Mucosa of rectum (tissue), 2 donors: ENCODE measurements at regions not wholly inside any gene's neighbourhood (a gene's known extent, or its start where the extent isn't known, plus 50 kb on each side); places are given as distances from the start of the nearest gene placed in this dataset.

Experiments used
- H3K27ac ChIP-seq, 2 donors: one replicate each; pipeline ENCODE4 v1.7.0; 2013; ENCODE audit warnings: inconsistent platforms in 2 of 2, low read depth in 2 of 2, low read length in 2 of 2
- H3K27me3 ChIP-seq, 2 donors: one replicate each; pipeline ENCODE4 v1.7.0; 2013; ENCODE audit warnings: low read length in 2 of 2; ENCODE audit not compliant: control insufficient read depth in 2 of 2, insufficient read depth in 2 of 2
- H3K36me3 ChIP-seq, 2 donors: one replicate each; pipeline ENCODE4 v1.7.0; 2013; ENCODE audit warnings: low read length in 2 of 2; ENCODE audit not compliant: control insufficient read depth in 2 of 2, insufficient read depth in 2 of 2
- H3K4me1 ChIP-seq, 2 donors: one replicate each; pipeline ENCODE4 v1.7.0; 2013; ENCODE audit warnings: low read length in 2 of 2, mild to moderate bottlenecking in 1 of 2; ENCODE audit not compliant: control insufficient read depth in 2 of 2, insufficient read depth in 2 of 2
- H3K4me3 ChIP-seq, 2 donors: one replicate each; pipeline ENCODE4 v1.7.0; 2013; ENCODE audit warnings: low read length in 2 of 2
- H3K9ac ChIP-seq, 2 donors: one replicate each; pipeline ENCODE4 v1.7.0; 2013; ENCODE audit warnings: low read length in 2 of 2, low read depth in 1 of 2, mild to moderate bottlenecking in 1 of 2
- H3K9me3 ChIP-seq, 2 donors: one replicate each; pipeline ENCODE4 v1.7.0; 2013; ENCODE audit warnings: low read length in 2 of 2; ENCODE audit not compliant: control insufficient read depth in 2 of 2
- donor health status: healthy.
- donor health status: Normal muscosa, but diverticular disease.

GRCh38 chr2:146608490-146608889 is 1236.3 kb upstream of the ACVR2A start:
- H3K27ac ChIP-seq, result no peak overlapping the region
- H3K27me3 ChIP-seq, result no peaks in the 10 kb centered on the region
- H3K36me3 ChIP-seq, result no peaks in the 10 kb centered on the region
- no peaks in the 10 kb centered on the region for H3K9me3 ChIP-seq
- no peaks in the 10 kb centered on the region for H3K4me1 ChIP-seq
- no peak overlapping the region for H3K9ac ChIP-seq
- H3K4me3 ChIP-seq, result no peak overlapping the region

- no peaks in the 10 kb centered on the region for H3K4me1 ChIP-seq
- no peaks in the 10 kb centered on the region for H3K36me3 ChIP-seq
- no peaks in the 10 kb centered on the region for H3K27me3 ChIP-seq
- H3K4me3 ChIP-seq, result no peak overlapping the region
- H3K9ac ChIP-seq, result no peak overlapping the region
- H3K9me3 ChIP-seq, result no peaks in the 10 kb centered on the region
- no peak overlapping the region for H3K27ac ChIP-seq
These were observed 1240.3 kb upstream of the ACVR2A start for GRCh38 chr2:146604521-146604920.

GRCh38 chr2:146602856-146603255 is 1242.0 kb upstream of the ACVR2A start:
- Histone ChIP-seq H3K4me3 (no peak overlapping the region), H3K9me3 (no peaks in the 10 kb centered on the region), H3K36me3 (no peaks in the 10 kb centered on the region), H3K27me3 (no peaks in the 10 kb centered on the region), H3K4me1 (no peaks in the 10 kb centered on the region), H3K9ac (no peak overlapping the region), H3K27ac (no peak overlapping the region)

GRCh38 chr2:146602383-146602782 is 1242.4 kb upstream of the ACVR2A start:
- no peaks in the 10 kb centered on the region for H3K27me3 ChIP-seq
- no peaks in the 10 kb centered on the region for H3K36me3 ChIP-seq
- H3K27ac ChIP-seq, result no peak overlapping the region
- no peaks in the 10 kb centered on the region for H3K4me1 ChIP-seq
- H3K9me3 ChIP-seq, result no peaks in the 10 kb centered on the region
- H3K9ac ChIP-seq, result no peak overlapping the region
- no peak overlapping the region for H3K4me3 ChIP-seq

GRCh38 chr2:146598791-146599190 is 1246.0 kb upstream of the ACVR2A start:
- Histone ChIP-seq H3K27me3 (no peaks in the 10 kb centered on the region), H3K4me1 (no peaks in the 10 kb centered on the region), H3K9ac (no peak overlapping the region), H3K4me3 (no peak overlapping the region), H3K27ac (no peak overlapping the region), H3K36me3 (no peaks in the 10 kb centered on the region), H3K9me3 (no peaks in the 10 kb centered on the region)

GRCh38 chr2:146597291-146597690 is 1247.5 kb upstream of the ACVR2A start:
- no peaks in the 10 kb centered on the region for H3K4me1 ChIP-seq
- no peak overlapping the region for H3K4me3 ChIP-seq
- H3K9ac ChIP-seq, result no peak overlapping the region
- no peak overlapping the region for H3K27ac ChIP-seq
- no peaks in the 10 kb centered on the region for H3K27me3 ChIP-seq
- no peaks in the 10 kb centered on the region for H3K36me3 ChIP-seq
- no peaks in the 10 kb centered on the region for H3K9me3 ChIP-seq

GRCh38 chr2:146591908-146592307 is 1252.9 kb upstream of the ACVR2A start:
- no peaks in the 10 kb centered on the region for H3K36me3 ChIP-seq

GRCh38 chr2:146587291-146587713 is 1257.5 kb upstream of the ACVR2A start:
- H3K27ac ChIP-seq, result no peak overlapping the region
- H3K4me1 ChIP-seq, result no peaks in the 10 kb centered on the region
- no peaks in the 10 kb centered on the region for H3K36me3 ChIP-seq
- no peak overlapping the region for H3K4me3 ChIP-seq
- no peak overlapping the region for H3K9ac ChIP-seq
- no peaks in the 10 kb centered on the region for H3K27me3 ChIP-seq
- no peaks in the 10 kb centered on the region for H3K9me3 ChIP-seq

More at GRCh38 chr2:146591908-146592307, 1252.9 kb upstream of the ACVR2A start:
- no peak overlapping the region for H3K4me3 ChIP-seq
- H3K27me3 ChIP-seq, result no peaks in the 10 kb centered on the region
- H3K27ac ChIP-seq, result no peak overlapping the region
- no peaks in the 10 kb centered on the region for H3K4me1 ChIP-seq
- H3K9ac ChIP-seq, result no peak overlapping the region
- H3K9me3 ChIP-seq, result no peaks in the 10 kb centered on the region

- no peaks in the 10 kb centered on the region for H3K36me3 ChIP-seq
- no peak overlapping the region for H3K27ac ChIP-seq
- no peaks in the 10 kb centered on the region for H3K9me3 ChIP-seq
These were observed 1260.5 kb upstream of the ACVR2A start for GRCh38 chr2:146584316-146584715.

GRCh38 chr2:146579147-146579930 is 1265.5 kb upstream of the ACVR2A start:
- Histone ChIP-seq H3K9me3 (no peaks in the 10 kb centered on the region), H3K9ac (no peak overlapping the region), H3K4me1 (no peaks in the 10 kb centered on the region), H3K36me3 (no peaks in the 10 kb centered on the region), H3K27ac (no peak overlapping the region), H3K4me3 (no peak overlapping the region), H3K27me3 (no peaks in the 10 kb centered on the region)

More at GRCh38 chr2:146584316-146584715, 1260.5 kb upstream of the ACVR2A start:
- Histone ChIP-seq H3K27me3 (no peaks in the 10 kb centered on the region), H3K9ac (no peak overlapping the region), H3K4me1 (no peaks in the 10 kb centered on the region), H3K4me3 (no peak overlapping the region)
